ENCODE measurements at regions not wholly inside any gene's neighbourhood (a gene's known extent, or its start where the extent isn't known, plus 50 kb on each side); places are given as distances from the start of the nearest gene placed in this dataset.

DNA sequence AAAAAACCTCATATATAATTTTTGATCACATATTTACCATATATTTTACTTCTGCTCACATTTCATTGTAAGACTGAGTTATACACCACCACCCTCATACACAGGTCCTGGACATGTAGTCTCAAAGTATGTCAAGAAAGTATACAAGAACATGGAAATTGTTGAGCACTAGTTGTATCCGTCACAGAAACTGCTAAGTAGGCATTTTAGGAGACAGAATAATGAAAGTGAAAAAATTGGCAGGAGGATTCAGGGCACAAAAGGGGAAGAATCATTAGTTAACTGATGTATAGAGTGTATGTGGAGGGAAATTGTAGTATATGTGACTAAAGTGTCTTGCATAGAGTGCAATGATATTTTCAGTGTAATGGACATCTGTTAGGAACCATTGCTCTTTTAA, 458.8 kb downstream of the TFAP2B start:
- TF ChIP-seq, protein P1, sequence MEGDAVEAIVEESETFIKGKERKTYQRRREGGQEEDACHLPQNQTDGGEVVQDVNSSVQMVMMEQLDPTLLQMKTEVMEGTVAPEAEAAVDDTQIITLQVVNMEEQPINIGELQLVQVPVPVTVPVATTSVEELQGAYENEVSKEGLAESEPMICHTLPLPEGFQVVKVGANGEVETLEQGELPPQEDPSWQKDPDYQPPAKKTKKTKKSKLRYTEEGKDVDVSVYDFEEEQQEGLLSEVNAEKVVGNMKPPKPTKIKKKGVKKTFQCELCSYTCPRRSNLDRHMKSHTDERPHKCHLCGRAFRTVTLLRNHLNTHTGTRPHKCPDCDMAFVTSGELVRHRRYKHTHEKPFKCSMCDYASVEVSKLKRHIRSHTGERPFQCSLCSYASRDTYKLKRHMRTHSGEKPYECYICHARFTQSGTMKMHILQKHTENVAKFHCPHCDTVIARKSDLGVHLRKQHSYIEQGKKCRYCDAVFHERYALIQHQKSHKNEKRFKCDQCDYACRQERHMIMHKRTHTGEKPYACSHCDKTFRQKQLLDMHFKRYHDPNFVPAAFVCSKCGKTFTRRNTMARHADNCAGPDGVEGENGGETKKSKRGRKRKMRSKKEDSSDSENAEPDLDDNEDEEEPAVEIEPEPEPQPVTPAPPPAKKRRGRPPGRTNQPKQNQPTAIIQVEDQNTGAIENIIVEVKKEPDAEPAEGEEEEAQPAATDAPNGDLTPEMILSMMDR (IDR thresholded peaks at IDR 0.05) = no peak
- TF ChIP-seq EP300 (IDR thresholded peaks at IDR 0.05) = no peak

All from suprapubic skin (tissue), 3 donors.